ENCODE measurements at regions not wholly inside any gene's neighbourhood (a gene's known extent, or its start where the extent isn't known, plus 50 kb on each side); places are given as distances from the start of the nearest gene placed in this dataset.

DNA sequence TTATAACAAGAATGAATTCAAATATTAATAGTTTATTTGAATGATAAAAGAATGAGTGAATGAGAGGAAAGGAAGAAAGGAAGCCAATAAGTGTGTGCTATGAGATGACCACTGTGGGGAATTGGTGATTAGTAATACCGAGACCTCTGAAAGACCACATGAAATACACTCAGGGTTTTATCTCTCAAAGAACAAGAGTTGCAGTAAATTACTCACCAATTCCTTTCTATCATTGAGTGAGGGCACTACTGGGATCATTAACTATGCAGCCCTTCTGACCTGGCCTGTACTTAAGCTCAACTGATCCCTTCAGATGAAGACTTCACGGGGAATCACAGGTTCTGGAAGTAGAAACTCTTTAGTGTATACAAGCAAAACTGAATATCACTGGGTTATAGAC, 1636.1 kb downstream of the SLITRK5 start (continued):
- TF ChIP-seq, protein P1, sequence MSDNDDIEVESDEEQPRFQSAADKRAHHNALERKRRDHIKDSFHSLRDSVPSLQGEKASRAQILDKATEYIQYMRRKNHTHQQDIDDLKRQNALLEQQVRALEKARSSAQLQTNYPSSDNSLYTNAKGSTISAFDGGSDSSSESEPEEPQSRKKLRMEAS (IDR thresholded peaks at IDR 0.05), result no peak
- no peak for TF ChIP-seq FOXA2 (IDR thresholded peaks at IDR 0.05)
- no peak for TF ChIP-seq EGR1 (IDR thresholded peaks at IDR 0.05; ENCODE audit: low read depth in 2 of 2)

DNA sequence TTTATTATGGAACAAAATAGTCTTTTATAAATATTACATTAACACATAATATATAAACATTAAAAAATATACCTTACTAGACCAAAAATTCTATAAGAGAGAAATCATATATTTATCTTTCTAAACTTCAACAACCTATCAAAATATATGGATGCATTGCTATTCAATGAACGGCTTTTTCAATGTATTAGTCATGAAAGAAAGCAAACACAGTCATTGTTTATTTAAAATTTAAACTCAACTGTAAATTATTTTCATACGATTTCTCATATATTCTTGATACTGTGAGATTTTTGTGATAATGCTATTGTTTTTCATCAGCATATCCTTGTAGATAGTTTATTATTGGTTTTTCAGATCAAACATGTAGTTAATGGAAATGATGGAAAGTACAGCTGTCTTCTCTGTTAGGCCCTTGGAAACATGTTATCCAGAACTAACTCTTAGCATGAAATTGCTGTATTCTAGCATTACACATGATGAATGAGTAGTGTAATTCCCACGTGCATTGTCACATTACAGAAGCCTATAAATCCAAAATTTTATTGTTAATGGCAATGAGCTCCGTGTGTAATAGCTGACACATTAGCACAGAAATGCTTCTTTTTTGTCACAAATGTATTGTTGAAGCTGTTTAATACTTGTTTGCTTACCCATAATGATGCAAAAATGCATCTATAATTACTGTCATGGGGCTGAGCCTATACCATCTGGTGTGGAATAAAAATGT, 1639.9 kb downstream of the SLITRK5 start:
- no peaks in the 10 kb centered on the region for H3K27me3 ChIP-seq (ENCODE audit: control insufficient read depth in 4 of 4, insufficient read depth in 4 of 4, low read length in 3 of 4)
- H3K27ac ChIP-seq (ENCODE audit: low read depth in 1 of 2, low read length in 2 of 2), result no peak overlapping the region
- H3K9ac ChIP-seq (ENCODE audit: low read depth in 1 of 2, low read length in 2 of 2), result no peak overlapping the region
- no peaks in the 10 kb centered on the region for H3K4me1 ChIP-seq (ENCODE audit: control insufficient read depth in 4 of 4, insufficient read depth in 4 of 4, low read length in 3 of 4)
- DNase-seq (ENCODE audit: low spot score), result no peak
- TF ChIP-seq EGR1 (IDR thresholded peaks at IDR 0.05; ENCODE audit: low read depth in 2 of 2) (no peak), HNF4A (conservative IDR thresholded peaks at IDR 0.05) (no peak), RXRA (IDR thresholded peaks at IDR 0.05) (no peak), SP1 (IDR thresholded peaks at IDR 0.05) (no peak), RAD21 (IDR thresholded peaks at IDR 0.05) (no peak), YY1 (IDR thresholded peaks at IDR 0.05) (no peak), HNF4G (IDR thresholded peaks at IDR 0.05) (no peak), FOXA2 (IDR thresholded peaks at IDR 0.05) (no peak), FOXA1 (IDR thresholded peaks at IDR 0.05) (no peak), NR2F2 (IDR thresholded peaks at IDR 0.05) (no peak), GABPA (IDR thresholded peaks at IDR 0.05 in 1 of 2, conservative IDR thresholded peaks at IDR 0.05 in 1 of 2) (no peak), JUND (IDR thresholded peaks at IDR 0.05) (no peak)
- TF ChIP-seq, protein P2, sequence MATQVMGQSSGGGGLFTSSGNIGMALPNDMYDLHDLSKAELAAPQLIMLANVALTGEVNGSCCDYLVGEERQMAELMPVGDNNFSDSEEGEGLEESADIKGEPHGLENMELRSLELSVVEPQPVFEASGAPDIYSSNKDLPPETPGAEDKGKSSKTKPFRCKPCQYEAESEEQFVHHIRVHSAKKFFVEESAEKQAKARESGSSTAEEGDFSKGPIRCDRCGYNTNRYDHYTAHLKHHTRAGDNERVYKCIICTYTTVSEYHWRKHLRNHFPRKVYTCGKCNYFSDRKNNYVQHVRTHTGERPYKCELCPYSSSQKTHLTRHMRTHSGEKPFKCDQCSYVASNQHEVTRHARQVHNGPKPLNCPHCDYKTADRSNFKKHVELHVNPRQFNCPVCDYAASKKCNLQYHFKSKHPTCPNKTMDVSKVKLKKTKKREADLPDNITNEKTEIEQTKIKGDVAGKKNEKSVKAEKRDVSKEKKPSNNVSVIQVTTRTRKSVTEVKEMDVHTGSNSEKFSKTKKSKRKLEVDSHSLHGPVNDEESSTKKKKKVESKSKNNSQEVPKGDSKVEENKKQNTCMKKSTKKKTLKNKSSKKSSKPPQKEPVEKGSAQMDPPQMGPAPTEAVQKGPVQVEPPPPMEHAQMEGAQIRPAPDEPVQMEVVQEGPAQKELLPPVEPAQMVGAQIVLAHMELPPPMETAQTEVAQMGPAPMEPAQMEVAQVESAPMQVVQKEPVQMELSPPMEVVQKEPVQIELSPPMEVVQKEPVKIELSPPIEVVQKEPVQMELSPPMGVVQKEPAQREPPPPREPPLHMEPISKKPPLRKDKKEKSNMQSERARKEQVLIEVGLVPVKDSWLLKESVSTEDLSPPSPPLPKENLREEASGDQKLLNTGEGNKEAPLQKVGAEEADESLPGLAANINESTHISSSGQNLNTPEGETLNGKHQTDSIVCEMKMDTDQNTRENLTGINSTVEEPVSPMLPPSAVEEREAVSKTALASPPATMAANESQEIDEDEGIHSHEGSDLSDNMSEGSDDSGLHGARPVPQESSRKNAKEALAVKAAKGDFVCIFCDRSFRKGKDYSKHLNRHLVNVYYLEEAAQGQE (IDR thresholded peaks at IDR 0.05), result no peak
- TF ChIP-seq, protein P3, sequence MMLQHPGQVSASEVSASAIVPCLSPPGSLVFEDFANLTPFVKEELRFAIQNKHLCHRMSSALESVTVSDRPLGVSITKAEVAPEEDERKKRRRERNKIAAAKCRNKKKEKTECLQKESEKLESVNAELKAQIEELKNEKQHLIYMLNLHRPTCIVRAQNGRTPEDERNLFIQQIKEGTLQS (IDR thresholded peaks at IDR 0.05), result no peak
- TF ChIP-seq, protein P4, sequence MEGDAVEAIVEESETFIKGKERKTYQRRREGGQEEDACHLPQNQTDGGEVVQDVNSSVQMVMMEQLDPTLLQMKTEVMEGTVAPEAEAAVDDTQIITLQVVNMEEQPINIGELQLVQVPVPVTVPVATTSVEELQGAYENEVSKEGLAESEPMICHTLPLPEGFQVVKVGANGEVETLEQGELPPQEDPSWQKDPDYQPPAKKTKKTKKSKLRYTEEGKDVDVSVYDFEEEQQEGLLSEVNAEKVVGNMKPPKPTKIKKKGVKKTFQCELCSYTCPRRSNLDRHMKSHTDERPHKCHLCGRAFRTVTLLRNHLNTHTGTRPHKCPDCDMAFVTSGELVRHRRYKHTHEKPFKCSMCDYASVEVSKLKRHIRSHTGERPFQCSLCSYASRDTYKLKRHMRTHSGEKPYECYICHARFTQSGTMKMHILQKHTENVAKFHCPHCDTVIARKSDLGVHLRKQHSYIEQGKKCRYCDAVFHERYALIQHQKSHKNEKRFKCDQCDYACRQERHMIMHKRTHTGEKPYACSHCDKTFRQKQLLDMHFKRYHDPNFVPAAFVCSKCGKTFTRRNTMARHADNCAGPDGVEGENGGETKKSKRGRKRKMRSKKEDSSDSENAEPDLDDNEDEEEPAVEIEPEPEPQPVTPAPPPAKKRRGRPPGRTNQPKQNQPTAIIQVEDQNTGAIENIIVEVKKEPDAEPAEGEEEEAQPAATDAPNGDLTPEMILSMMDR (IDR thresholded peaks at IDR 0.05; ENCODE audit: low read depth, low read length, missing input control), result no peak
- TF ChIP-seq, protein P1 (IDR thresholded peaks at IDR 0.05), result no peak
- 60% methylated on average over 4 of the region's 4 CpGs for WGBS
- no peaks in the 10 kb centered on the region for H3K36me3 ChIP-seq (ENCODE audit: control insufficient read depth in 4 of 4, insufficient read depth in 3 of 4, low read depth in 1 of 4, low read length in 3 of 4)
- H3K9me3 ChIP-seq (ENCODE audit: control insufficient read depth in 4 of 4, low read length in 3 of 4), result no peaks in the 10 kb centered on the region
- H3K4me3 ChIP-seq (ENCODE audit: low read depth in 1 of 3, low read length in 3 of 3), result no peak overlapping the region

All from liver (tissue), 8 donors.